ENCODE measurements at regions not wholly inside any gene's neighbourhood (a gene's known extent, or its start where the extent isn't known, plus 50 kb on each side); places are given as distances from the start of the nearest gene placed in this dataset.

GRCh38 chr2:188675391-188676009, 298.7 kb upstream of the COL3A1 start:
- TF ChIP-seq CTCF (IDR thresholded peaks at IDR 0.05) (no peak), POLR2A (IDR thresholded peaks at IDR 0.05) (no peak)
